Neuronal stem cell (in vitro differentiated cells): ENCODE measurements at regions not wholly inside any gene's neighbourhood (a gene's known extent, or its start where the extent isn't known, plus 50 kb on each side); places are given as distances from the start of the nearest gene placed in this dataset.

Experiments
- DNase-seq: peaks from one replicate; pipeline ENCODE4 v3.0.0-alpha.2; 2013; ENCODE audit warnings: low spot score
- H2AFZ ChIP-seq: one replicate; pipeline ENCODE4 v1.6.1; 2013; ENCODE audit warnings: mild to moderate bottlenecking, low read length, inconsistent platforms
- H2AK5ac ChIP-seq: 2 replicates; pipeline ENCODE4 v1.6.1; 2013; ENCODE audit warnings: low read depth, mild to moderate bottlenecking, inconsistent platforms, low read length, moderate library complexity, mixed read lengths
- H2BK120ac ChIP-seq: 2 replicates; pipeline ENCODE4 v1.6.1; 2013; ENCODE audit warnings: low read depth, mild to moderate bottlenecking, inconsistent platforms, low read length, moderate library complexity, mixed read lengths
- H2BK12ac ChIP-seq: one replicate; pipeline ENCODE4 v1.6.1; 2013; ENCODE audit warnings: low read length, inconsistent platforms
- H2BK15ac ChIP-seq: 2 replicates; pipeline ENCODE4 v1.6.1; 2013; ENCODE audit warnings: mild to moderate bottlenecking, low read length, inconsistent platforms, mixed read lengths
- H2BK5ac ChIP-seq: one replicate; pipeline ENCODE4 v1.6.1; 2013; ENCODE audit warnings: inconsistent platforms, mild to moderate bottlenecking, low read length, moderate library complexity
- H3K14ac ChIP-seq: one replicate; pipeline ENCODE4 v1.6.1; 2013; ENCODE audit warnings: low read length, inconsistent platforms
- H3K18ac ChIP-seq: 2 replicates; pipeline ENCODE4 v1.6.1; 2013; ENCODE audit warnings: low read length, inconsistent platforms
- H3K23ac ChIP-seq: 2 replicates; pipeline ENCODE4 v1.6.1; 2013; ENCODE audit warnings: low read depth, mild to moderate bottlenecking, mixed read lengths, low read length, inconsistent platforms; ENCODE audit not compliant: poor library complexity
- H3K27ac ChIP-seq: replicated peaks from 3 replicates; pipeline ENCODE4 v1.5.1; 2013; ENCODE audit warnings: low read length, inconsistent platforms
- H3K27me3 ChIP-seq, 3 experiments: 2 replicates each; pipeline ENCODE4 v1.6.1; 2013; ENCODE audit warnings: low read length in 3 of 3, mild to moderate bottlenecking in 2 of 3, inconsistent platforms in 1 of 3, low read depth in 1 of 3, mixed read lengths in 1 of 3, moderate library complexity in 1 of 3; ENCODE audit not compliant: control insufficient read depth in 3 of 3, insufficient read depth in 3 of 3
- H3K36me3 ChIP-seq, 2 donors: replicated peaks in 1 of 2; 2 replicates each; pipeline ENCODE4 v1.6.1; 2013; ENCODE audit warnings: low read length in 2 of 2; ENCODE audit not compliant: control insufficient read depth in 2 of 2, insufficient read depth in 2 of 2
- H3K4ac ChIP-seq: 2 replicates; pipeline ENCODE4 v1.6.1; 2013; ENCODE audit warnings: inconsistent platforms, mild to moderate bottlenecking, low read length, moderate library complexity
- H3K4me1 ChIP-seq, 2 donors: 1 replicate in 1 of 2; 2 replicates in 1 of 2; pipeline ENCODE4 v1.6.1; 2013; ENCODE audit warnings: low read length in 2 of 2, low read depth in 1 of 2; ENCODE audit not compliant: control insufficient read depth in 2 of 2, insufficient read depth in 1 of 2
- H3K4me2 ChIP-seq: one replicate; pipeline ENCODE4 v1.6.1; 2013; ENCODE audit warnings: mild to moderate bottlenecking, low read length, inconsistent platforms; ENCODE audit not compliant: insufficient read depth, poor library complexity, severe bottlenecking
- H3K4me3 ChIP-seq, 2 donors: 2 replicates each; pipeline ENCODE4 v1.5.1; 2013; ENCODE audit warnings: low read length in 2 of 2, mild to moderate bottlenecking in 2 of 2, inconsistent platforms in 1 of 2, moderate library complexity in 1 of 2
- H3K79me1 ChIP-seq: one replicate; pipeline ENCODE4 v1.6.1; 2013; ENCODE audit warnings: low read depth, mild to moderate bottlenecking, inconsistent platforms, low read length, moderate library complexity
- H3K9ac ChIP-seq: one replicate; pipeline ENCODE4 v1.6.1; 2013; ENCODE audit warnings: mild to moderate bottlenecking, low read depth, low read length, inconsistent platforms; ENCODE audit not compliant: poor library complexity
- H3K9me3 ChIP-seq, 2 donors: replicated peaks in 1 of 2; 2 replicates each; pipeline versions ENCODE3 to v1.6.1; 2013; ENCODE audit warnings: low read length in 2 of 2, mild to moderate bottlenecking in 2 of 2, inconsistent platforms in 1 of 2, low read depth in 1 of 2, mixed read lengths in 1 of 2, moderate library complexity in 1 of 2; ENCODE audit not compliant: control insufficient read depth in 2 of 2, insufficient read depth in 1 of 2
- H4K8ac ChIP-seq: one replicate; pipeline ENCODE4 v1.6.1; 2013; ENCODE audit warnings: low read depth, mild to moderate bottlenecking, inconsistent platforms, low read length, moderate library complexity
- H4K91ac ChIP-seq: one replicate; pipeline ENCODE4 v1.6.1; 2013; ENCODE audit warnings: low read length, low read depth, mild to moderate bottlenecking, inconsistent platforms; ENCODE audit not compliant: poor library complexity
- WGBS, 2 donors: extraction: QIAGEN DNeasy Blood & Tissue Kit; methylation state at CpG; one replicate each; pipeline ENCODE4 v1.1.7; 2013; ENCODE audit warnings: missing lambda C conversion rate in 2 of 2, mixed read lengths in 1 of 2; ENCODE audit not compliant: insufficient read length in 2 of 2, insufficient replicate concordance in 1 of 2; ENCODE audit errors: extremely low coverage in 2 of 2; 5-methylcytosine and 5-hydroxymethylcytosine counted together

- WGBS, 2 donors: no CpG with 5 or more reads among the region's 2 CpGs
- Histone ChIP-seq H2AFZ (no peak overlapping the region), H2BK12ac (no peak overlapping the region), H3K14ac (no peak overlapping the region), H4K8ac (no peak overlapping the region), H3K27ac (no peak overlapping the region), H3K4me2 (no peak overlapping the region), H2BK120ac (no peak overlapping the region), H3K9me3 (no peaks in the 10 kb centered on the region), H3K4ac (no peak overlapping the region), H3K4me1 (no peaks in the 10 kb centered on the region), H2AK5ac (no peak overlapping the region), H3K79me1 (no peaks in the 10 kb centered on the region), H2BK5ac (no peak overlapping the region), H3K27me3 (no peaks in the 10 kb centered on the region), H3K23ac (no peak overlapping the region), H3K4me3 (no peak overlapping the region), H3K18ac (no peak overlapping the region), H4K91ac (no peak overlapping the region), H3K9ac (no peak overlapping the region), H3K36me3 (no peaks in the 10 kb centered on the region), H2BK15ac (no peak overlapping the region)
- no peak for DNase-seq
Observed at GRCh38 chrX:109199726-109200125, 282.2 kb downstream of the GUCY2F start.

GRCh38 chrX:109190542-109190941 is 291.3 kb downstream of the GUCY2F start:
- no peaks in the 10 kb centered on the region for H3K27me3 ChIP-seq
- H3K9me3 ChIP-seq: no peaks in the 10 kb centered on the region
- H2AK5ac ChIP-seq: no peak overlapping the region
- no peak overlapping the region for H4K8ac ChIP-seq
- no peak overlapping the region for H3K27ac ChIP-seq
- H3K36me3 ChIP-seq: no peaks in the 10 kb centered on the region
- H3K4me3 ChIP-seq: no peak overlapping the region
- H2BK120ac ChIP-seq: no peak overlapping the region
- no peak overlapping the region for H2BK5ac ChIP-seq
- no peaks in the 10 kb centered on the region for H3K79me1 ChIP-seq
- H2BK12ac ChIP-seq: no peak overlapping the region
- no peak for DNase-seq
- no peak overlapping the region for H3K4ac ChIP-seq
- H3K9ac ChIP-seq: no peak overlapping the region
- no CpG with 5 or more reads among the region's 1 CpG for WGBS, 2 donors
- no peak overlapping the region for H3K14ac ChIP-seq
- no peak overlapping the region for H3K4me2 ChIP-seq
- H2BK15ac ChIP-seq: no peak overlapping the region
- H3K4me1 ChIP-seq: no peaks in the 10 kb centered on the region
- no peak overlapping the region for H4K91ac ChIP-seq
- H2AFZ ChIP-seq: no peak overlapping the region
- no peak overlapping the region for H3K23ac ChIP-seq
- H3K18ac ChIP-seq: no peak overlapping the region

- Histone ChIP-seq H2BK5ac (no peak overlapping the region), H3K18ac (no peak overlapping the region), H4K91ac (no peak overlapping the region), H2AFZ (no peak overlapping the region), H3K27me3 (no peaks in the 10 kb centered on the region), H3K23ac (no peak overlapping the region), H3K4ac (no peak overlapping the region), H2BK120ac (no peak overlapping the region), H3K9ac (no peak overlapping the region), H2BK12ac (no peak overlapping the region), H4K8ac (no peak overlapping the region), H2BK15ac (no peak overlapping the region), H3K79me1 (no peaks in the 10 kb centered on the region), H2AK5ac (no peak overlapping the region), H3K4me3 (no peak overlapping the region), H3K9me3 (no peaks in the 10 kb centered on the region), H3K27ac (no peak overlapping the region), H3K4me1 (no peaks in the 10 kb centered on the region), H3K14ac (no peak overlapping the region), H3K36me3 (no peaks in the 10 kb centered on the region), H3K4me2 (no peak overlapping the region)
- DNase-seq: no peak
- no CpG with 5 or more reads among the region's 2 CpGs for WGBS, 2 donors
Observed at GRCh38 chrX:109187473-109188168, 294.3 kb downstream of the GUCY2F start.

GRCh38 chrX:109186939-109187338 is 294.9 kb downstream of the GUCY2F start:
- Histone ChIP-seq H3K27me3 (no peaks in the 10 kb centered on the region), H2AK5ac (no peak overlapping the region), H4K8ac (no peak overlapping the region), H3K18ac (no peak overlapping the region), H3K79me1 (no peaks in the 10 kb centered on the region), H3K4ac (no peak overlapping the region), H2BK12ac (no peak overlapping the region), H2BK5ac (no peak overlapping the region), H3K4me3 (no peak overlapping the region), H3K27ac (no peak overlapping the region), H2BK15ac (no peak overlapping the region), H3K4me1 (no peaks in the 10 kb centered on the region), H3K9ac (no peak overlapping the region), H2AFZ (no peak overlapping the region), H3K14ac (no peak overlapping the region), H3K9me3 (no peaks in the 10 kb centered on the region), H2BK120ac (no peak overlapping the region), H3K23ac (no peak overlapping the region), H3K4me2 (no peak overlapping the region), H3K36me3 (no peaks in the 10 kb centered on the region), H4K91ac (no peak overlapping the region)
- DNase-seq: no peak
- no CpG with 5 or more reads among the region's 4 CpGs for WGBS, 2 donors
